Activated CD4-positive, alpha-beta T cell treated with anti-CD3 and anti-CD28 coated beads for 1 hour (primary cell): ENCODE measurements at regions not wholly inside any gene's neighbourhood (a gene's known extent, or its start where the extent isn't known, plus 50 kb on each side); places are given as distances from the start of the nearest gene placed in this dataset.

Experiments used
- DNase-seq: peaks from one replicate; pipeline ENCODE4 v3.0.0-alpha.2; 2020

- DNase-seq = no peak
Observed at GRCh38 chr9:105148328-105149006, 96.0 kb upstream of the SLC44A1 start.

- DNase-seq = no peak
Observed at GRCh38 chr9:105150991-105151685, 93.3 kb upstream of the SLC44A1 start.

- no peak for DNase-seq
Observed at GRCh38 chr9:105151686-105151995, 92.8 kb upstream of the SLC44A1 start.

- DNase-seq = no peak
Observed at GRCh38 chr9:105154723-105155191, 89.7 kb upstream of the SLC44A1 start.

GRCh38 chr9:105157171-105157583 lies 87.3 kb upstream of the SLC44A1 start:
- no peak for DNase-seq

- DNase-seq = no peak
Observed at GRCh38 chr9:105158020-105158419, 86.4 kb upstream of the SLC44A1 start.

GRCh38 chr9:105158898-105159297 lies 85.6 kb upstream of the SLC44A1 start:
- DNase-seq = no peak

GRCh38 chr9:105168870-105169319 lies 75.6 kb upstream of the SLC44A1 start:
- no peak for DNase-seq

GRCh38 chr9:105171076-105171475 lies 73.4 kb upstream of the SLC44A1 start:
- no peak for DNase-seq

GRCh38 chr9:105171589-105171988 lies 72.9 kb upstream of the SLC44A1 start:
- DNase-seq = no peak

- no peak for DNase-seq
Observed at GRCh38 chr9:105172436-105172835, 72.0 kb upstream of the SLC44A1 start.

- no peak for DNase-seq
Observed at GRCh38 chr9:105173306-105173705, 71.1 kb upstream of the SLC44A1 start.

- no peak for DNase-seq
Observed at GRCh38 chr9:105173826-105174225, 70.6 kb upstream of the SLC44A1 start.

GRCh38 chr9:105176194-105176593 lies 68.3 kb upstream of the SLC44A1 start:
- DNase-seq = no peak

GRCh38 chr9:105178076-105178475 lies 66.4 kb upstream of the SLC44A1 start:
- no peak for DNase-seq

- no peak for DNase-seq
Observed at GRCh38 chr9:105187781-105188180, 56.7 kb upstream of the SLC44A1 start.

GRCh38 chr9:105188746-105189145 lies 55.7 kb upstream of the SLC44A1 start:
- no peak for DNase-seq

- no peak for DNase-seq
Observed at GRCh38 chr9:105191508-105192121, 52.8 kb upstream of the SLC44A1 start.

- DNase-seq = no peak
Observed at GRCh38 chr9:105193560-105193959, 50.9 kb upstream of the SLC44A1 start.

- no peak for DNase-seq
Observed at GRCh38 chr9:105194234-105194633, 50.2 kb upstream of the SLC44A1 start.
